ENCODE measurements at regions not wholly inside any gene's neighbourhood (a gene's known extent, or its start where the extent isn't known, plus 50 kb on each side); places are given as distances from the start of the nearest gene placed in this dataset.

DNA sequence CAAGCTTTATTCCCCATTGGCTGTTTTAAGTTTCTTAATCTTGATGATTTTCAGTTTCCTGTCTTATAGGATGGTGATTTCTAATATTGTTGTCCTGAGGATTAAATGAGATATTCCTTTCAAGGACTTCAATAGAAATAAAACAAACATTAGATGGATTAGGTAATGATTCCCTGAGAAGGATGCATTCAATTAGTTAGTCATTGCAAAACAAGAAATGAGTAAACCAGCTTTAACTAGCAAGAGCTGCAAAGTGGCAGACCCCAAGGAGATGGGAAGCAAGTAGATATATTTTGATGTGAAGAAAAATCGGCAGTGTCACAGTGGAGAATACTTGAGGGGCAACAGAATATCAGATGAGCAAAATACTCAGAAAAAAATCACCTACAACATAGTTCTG lies 849.1 kb downstream of the TUSC7 start:
- TF ChIP-seq CTCF (IDR thresholded peaks at IDR 0.05): no peak
- TF ChIP-seq POLR2A (IDR thresholded peaks at IDR 0.05): no peak

Data from adrenal gland (tissue), 5 donors.